Adrenal gland (tissue), 9 donors: ENCODE measurements at regions not wholly inside any gene's neighbourhood (a gene's known extent, or its start where the extent isn't known, plus 50 kb on each side); places are given as distances from the start of the nearest gene placed in this dataset.

Experiments
- DNase-seq, 7 donors: peaks; one replicate each; pipeline ENCODE4 v3.0.0-alpha.2; 2019 to 2020
- H3K27ac ChIP-seq, 5 donors: fragments of 200-600 bp; sonication (generic) in 4 of 5; 1 replicate in 3 of 5; 2 replicates in 2 of 5; pipeline versions ENCODE4 v1.5.1 to v1.8.0; 2016 to 2020; ENCODE audit warnings: mild to moderate bottlenecking in 1 of 5
- H3K27me3 ChIP-seq: fragments of 200-600 bp; 2 replicates; pipeline ENCODE4 v1.8.0; 2021
- H3K36me3 ChIP-seq, 2 donors: fragments of 200-600 bp; replicated peaks in 1 of 2; 1 replicate in 1 of 2; 2 replicates in 1 of 2; pipeline versions ENCODE4 v1.5.1 to v1.8.0; 2018 to 2022
- H3K4me1 ChIP-seq, 2 donors: fragments of 200-600 bp; replicated peaks in 1 of 2; 1 replicate in 1 of 2; 2 replicates in 1 of 2; pipeline versions ENCODE4 v1.5.1 to v1.8.0; 2018 to 2021
- H3K4me3 ChIP-seq, 4 donors: fragments of 200-600 bp; sonication (generic) in 3 of 4; one replicate each; pipeline ENCODE4 v1.5.1; 2016 to 2018
- H3K9me3 ChIP-seq, 3 donors: fragments of 200-600 bp; sonication (generic) in 1 of 3; replicated peaks in 1 of 3; 1 replicate in 2 of 3; 2 replicates in 1 of 3; pipeline versions ENCODE4 v1.5.1 to v1.8.0; 2016 to 2021
- CTCF ChIP-seq, 6 experiments: fragments of 450-650 bp in 4 of 6; fragments of 200-600 bp in 2 of 6; sonication (generic) in 1 of 6; IDR thresholded peaks; 1 replicate in 5 of 6; 2 replicates in 1 of 6; pipeline versions ENCODE4 v1.5.1 to v1.8.0; 2016 to 2021; ENCODE audit warnings: antibody characterized with exemption in 6 of 6, mild to moderate bottlenecking in 2 of 6, moderate library complexity in 1 of 6
- POLR2A ChIP-seq, 2 donors: fragments of 450-650 bp; IDR thresholded peaks; one replicate each; pipeline ENCODE4 v1.6.1; 2017; ENCODE audit warnings: antibody characterized with exemption in 2 of 2, mild to moderate bottlenecking in 2 of 2, moderate library complexity in 1 of 2
- WGBS, 4 donors: extraction: QIAGEN DNeasy Blood & Tissue Kit in 2 of 4; methylation state at CpG; one replicate each; pipeline versions ENCODE4 v1.1.5 to v1.1.7; 2013 to 2017; 5-methylcytosine and 5-hydroxymethylcytosine counted together
- intact Hi-C, 2 donors: fragments of 100-400 bp; cut with DNase I; formaldehyde crosslinking; loops; one replicate each; pipeline versions ENCODE4 v1.14.1 to v1.15.0; 2022 to 2023
- donor health status: healthy with polysubstance abuse.
- donor health status: Bipolar disorder and iron deficiency.
- donor health status: DM: yes; HTN: yes; CAD: no.
- donor health status: DM: no; HTN: no; CAD: no.
- donor health status: DM: no; HTN: no; CAD: no.

- no peaks in the 10 kb centered on the region for H3K36me3 ChIP-seq
- TF ChIP-seq POLR2A (IDR thresholded peaks at IDR 0.05) (no peak), CTCF (IDR thresholded peaks at IDR 0.05) (no peak)
- no peak for DNase-seq
- no peak overlapping the region for H3K27ac ChIP-seq
- H3K27me3 ChIP-seq: no peaks in the 10 kb centered on the region
- no peaks in the 10 kb centered on the region for H3K4me1 ChIP-seq
- H3K4me3 ChIP-seq: no peak overlapping the region
- WGBS, 4 donors: 56 to 69% (median 65%) methylated on average over 2 of the region's 2 CpGs
- intact Hi-C loops: no loop called here
- no peaks in the 10 kb centered on the region for H3K9me3 ChIP-seq
Measured at GRCh38 chr21:19844334-19844733, 1153.9 kb upstream of the NCAM2 start.

- H3K4me1 ChIP-seq: no peaks in the 10 kb centered on the region
- no peak overlapping the region for H3K4me3 ChIP-seq
- H3K27me3 ChIP-seq: no peaks in the 10 kb centered on the region
- H3K9me3 ChIP-seq: no peaks in the 10 kb centered on the region
- no peak for DNase-seq
- intact Hi-C loops: no loop called here
- H3K36me3 ChIP-seq: no peaks in the 10 kb centered on the region
- 84 to 93% (median 88%) methylated on average over 1 of the region's 1 CpG for WGBS, 4 donors
- H3K27ac ChIP-seq: no peak overlapping the region
- TF ChIP-seq CTCF (IDR thresholded peaks at IDR 0.05) (no peak), POLR2A (IDR thresholded peaks at IDR 0.05) (no peak)
Measured at GRCh38 chr21:19850157-19850556, 1148.1 kb upstream of the NCAM2 start.

- DNase-seq: peak in 1 of 7 donors; percentile 4
- no peaks in the 10 kb centered on the region for H3K4me1 ChIP-seq
- no peaks in the 10 kb centered on the region for H3K27me3 ChIP-seq
- intact Hi-C loops: no loop called here
- TF ChIP-seq POLR2A (IDR thresholded peaks at IDR 0.05) (no peak), CTCF (IDR thresholded peaks at IDR 0.05) (no peak)
- no peak overlapping the region for H3K27ac ChIP-seq
- WGBS, 4 donors: 79 to 81% (median 80%) methylated on average over 4 to 10 of the region's 10 CpGs
- H3K36me3 ChIP-seq: no peaks in the 10 kb centered on the region
- H3K9me3 ChIP-seq: no peaks in the 10 kb centered on the region
- no peak overlapping the region for H3K4me3 ChIP-seq
Measured at GRCh38 chr21:19853061-19853460, 1145.1 kb upstream of the NCAM2 start.

- Histone ChIP-seq H3K36me3 (no peaks in the 10 kb centered on the region), H3K4me1 (no peaks in the 10 kb centered on the region), H3K4me3 (no peak overlapping the region), H3K27me3 (no peaks in the 10 kb centered on the region), H3K27ac (no peak overlapping the region), H3K9me3 (no peaks in the 10 kb centered on the region)
- 82 to 89% (median 86%) methylated on average over 14 to 22 of the region's 22 CpGs for whole genome bisulfite sequencing, 4 donors
- TF ChIP-seq POLR2A (IDR thresholded peaks at IDR 0.05) (no peak), CTCF (IDR thresholded peaks at IDR 0.05) (no peak)
- intact Hi-C loops: no loop called here
- DNase-seq: no peak
Measured at GRCh38 chr21:19853709-19854575, 1144.3 kb upstream of the NCAM2 start.
